AG09319 (cell line): ENCODE measurements at regions not wholly inside any gene's neighbourhood (a gene's known extent, or its start where the extent isn't known, plus 50 kb on each side); places are given as distances from the start of the nearest gene placed in this dataset.

ENCODE experiments used
- DNase-seq: peaks from one replicate; pipeline ENCODE4 v3.0.0-alpha.2; 2010; ENCODE audit warnings: low read depth; ENCODE audit errors: extremely low read depth
- TF ChIP-seq, protein P1 (sequence below): IDR thresholded peaks from 2 replicates; pipeline ENCODE4 v1.5.1; 2011; ENCODE audit warnings: low read depth, mild to moderate bottlenecking, inconsistent platforms, low read length, moderate library complexity

DNA sequence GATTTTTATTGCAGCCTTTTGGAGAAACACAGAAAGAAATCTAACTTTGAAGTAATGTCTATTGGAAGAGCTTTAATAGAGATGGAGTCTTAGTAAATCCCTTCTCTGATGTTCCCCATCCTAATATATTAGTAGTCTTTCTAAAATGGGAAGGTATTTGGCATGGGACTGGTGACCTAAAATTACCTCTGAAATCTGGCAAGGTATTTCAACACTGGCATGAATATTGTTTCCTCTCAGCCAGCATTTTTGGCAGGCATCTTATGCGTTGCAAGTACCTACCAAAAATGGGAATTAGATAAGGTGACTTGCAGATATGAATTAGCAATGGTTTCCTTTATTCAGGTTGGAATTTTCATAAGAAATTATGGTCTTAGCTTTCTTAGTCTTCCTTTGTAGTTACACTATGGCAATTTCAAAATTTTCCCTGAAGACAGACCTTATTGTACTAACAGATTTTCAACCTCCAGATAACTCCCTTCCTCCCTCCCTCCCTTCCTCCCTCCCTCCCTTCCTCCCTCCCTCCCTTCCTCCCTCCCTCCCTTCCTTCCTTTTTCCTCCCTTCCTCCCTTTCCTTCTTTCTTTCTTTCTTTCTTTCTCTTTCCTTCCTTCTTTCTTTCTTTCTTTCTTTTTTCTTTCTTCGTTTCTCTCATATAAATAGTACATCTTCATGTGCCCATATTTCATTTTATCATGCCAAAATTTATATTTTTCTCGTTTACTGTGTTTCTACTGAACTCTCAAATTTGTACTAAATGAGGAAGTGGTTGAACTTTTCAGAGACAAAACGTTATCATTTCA lies 168.2 kb upstream of the KCNMB2 start:
- DNase-seq: no peak

DNA sequence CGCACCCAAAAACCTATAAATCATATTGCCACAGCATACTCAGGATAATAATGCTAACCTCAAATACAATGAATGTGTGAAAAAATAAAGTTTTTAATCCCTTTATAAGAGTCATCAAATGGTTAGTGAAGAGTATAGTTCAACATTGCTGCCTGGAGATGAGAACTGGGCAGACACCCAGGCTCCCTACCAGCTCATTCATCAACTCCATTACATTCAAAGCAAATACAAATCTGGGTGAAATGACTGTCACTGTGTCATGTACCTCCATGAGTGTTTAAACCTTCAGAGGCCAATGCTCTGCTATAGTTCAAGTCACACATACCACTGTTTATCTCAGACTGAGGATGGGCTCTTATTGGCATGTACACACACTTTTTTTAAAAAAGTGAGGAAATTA lies 167.2 kb upstream of the KCNMB2 start:
- TF ChIP-seq, protein P1, sequence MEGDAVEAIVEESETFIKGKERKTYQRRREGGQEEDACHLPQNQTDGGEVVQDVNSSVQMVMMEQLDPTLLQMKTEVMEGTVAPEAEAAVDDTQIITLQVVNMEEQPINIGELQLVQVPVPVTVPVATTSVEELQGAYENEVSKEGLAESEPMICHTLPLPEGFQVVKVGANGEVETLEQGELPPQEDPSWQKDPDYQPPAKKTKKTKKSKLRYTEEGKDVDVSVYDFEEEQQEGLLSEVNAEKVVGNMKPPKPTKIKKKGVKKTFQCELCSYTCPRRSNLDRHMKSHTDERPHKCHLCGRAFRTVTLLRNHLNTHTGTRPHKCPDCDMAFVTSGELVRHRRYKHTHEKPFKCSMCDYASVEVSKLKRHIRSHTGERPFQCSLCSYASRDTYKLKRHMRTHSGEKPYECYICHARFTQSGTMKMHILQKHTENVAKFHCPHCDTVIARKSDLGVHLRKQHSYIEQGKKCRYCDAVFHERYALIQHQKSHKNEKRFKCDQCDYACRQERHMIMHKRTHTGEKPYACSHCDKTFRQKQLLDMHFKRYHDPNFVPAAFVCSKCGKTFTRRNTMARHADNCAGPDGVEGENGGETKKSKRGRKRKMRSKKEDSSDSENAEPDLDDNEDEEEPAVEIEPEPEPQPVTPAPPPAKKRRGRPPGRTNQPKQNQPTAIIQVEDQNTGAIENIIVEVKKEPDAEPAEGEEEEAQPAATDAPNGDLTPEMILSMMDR: no peak
- DNase-seq: no peak

More for the DNA sequence above, 168.2 kb upstream of the KCNMB2 start:
- TF ChIP-seq, protein P1: no peak

DNA sequence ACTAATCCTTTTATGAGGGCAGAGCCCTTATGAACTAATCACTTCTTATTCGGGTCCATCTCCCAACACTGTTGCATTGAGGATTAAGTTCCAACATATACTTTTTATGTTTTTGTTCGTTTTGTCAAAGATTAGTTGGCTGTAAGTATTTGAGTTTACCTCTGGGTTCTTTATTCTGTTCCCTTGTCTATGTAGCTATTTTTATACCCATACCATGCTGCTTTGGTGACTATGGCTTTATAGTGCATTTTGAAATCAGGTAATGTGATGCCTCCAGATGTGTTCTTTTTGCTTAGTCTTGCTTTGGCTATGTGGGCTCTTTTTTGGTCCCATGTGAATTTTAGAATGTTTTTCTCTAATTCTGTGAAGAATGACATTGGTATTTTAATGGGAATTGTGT lies 166.4 kb upstream of the KCNMB2 start:
- TF ChIP-seq, protein P1: no peak
- DNase-seq: no peak

DNA sequence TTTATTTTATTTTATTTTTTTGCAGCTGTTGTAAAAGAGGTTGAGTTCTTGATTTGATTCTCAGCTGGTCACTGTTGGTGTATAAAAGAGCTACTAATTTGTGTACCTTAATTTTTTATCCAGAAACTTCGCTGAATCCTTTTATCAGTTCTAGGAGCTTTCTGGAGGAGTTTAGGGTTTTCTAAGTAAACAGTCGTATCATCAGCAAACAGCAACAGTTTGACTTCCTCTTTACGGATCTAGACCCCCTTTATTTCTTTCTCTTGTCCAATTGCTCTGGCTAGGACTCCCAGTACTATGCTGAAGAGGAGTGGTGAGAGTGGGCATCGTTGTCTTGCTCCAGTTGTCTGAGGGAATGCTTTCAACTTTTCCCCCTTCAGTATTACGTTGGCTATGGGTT lies 165.8 kb upstream of the KCNMB2 start:
- TF ChIP-seq, protein P1: no peak
- no peak for DNase-seq

DNA sequence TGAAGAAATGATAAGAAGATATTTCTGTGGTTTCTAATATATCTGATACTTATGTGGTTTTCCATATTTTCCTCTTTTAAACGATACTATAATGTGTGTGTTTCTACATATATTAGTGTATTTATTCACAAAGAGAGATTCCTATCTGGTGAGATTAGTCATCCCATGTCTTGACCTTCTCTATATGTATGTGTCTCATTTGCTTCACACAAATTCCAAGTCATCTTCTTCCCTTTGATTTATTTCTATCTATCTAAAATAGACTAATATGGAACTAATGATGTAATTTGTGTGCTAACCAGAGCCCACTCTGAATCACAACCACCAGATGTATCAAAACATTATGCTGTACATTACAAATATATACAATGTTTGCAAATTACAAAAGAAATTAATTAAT lies 154.7 kb upstream of the KCNMB2 start:
- TF ChIP-seq, protein P1: no peak
- DNase-seq: no peak

DNA sequence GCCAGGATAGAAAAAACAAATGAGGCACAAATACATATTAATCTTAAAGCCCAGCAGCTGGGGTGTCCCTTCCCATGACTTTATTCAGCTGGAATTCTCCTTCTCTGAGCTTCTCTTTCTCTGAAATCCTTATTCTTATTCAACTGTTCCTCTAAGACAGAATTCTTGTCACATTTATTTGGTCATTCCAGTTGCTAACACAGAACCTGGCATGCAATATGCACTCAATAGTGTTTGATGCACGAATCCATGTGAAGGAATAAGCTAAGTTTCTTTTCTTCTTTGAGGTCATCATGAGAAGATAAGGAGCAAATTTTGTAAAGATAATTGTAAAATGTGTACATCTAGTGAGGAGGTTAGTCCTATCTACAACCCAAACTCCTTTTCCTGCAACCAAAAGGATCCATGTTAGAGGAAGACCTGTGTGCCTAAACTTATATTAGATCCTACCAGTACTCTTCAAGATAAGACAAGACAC lies 154.2 kb upstream of the KCNMB2 start:
- DNase-seq: no peak
- TF ChIP-seq, protein P1: no peak

DNA sequence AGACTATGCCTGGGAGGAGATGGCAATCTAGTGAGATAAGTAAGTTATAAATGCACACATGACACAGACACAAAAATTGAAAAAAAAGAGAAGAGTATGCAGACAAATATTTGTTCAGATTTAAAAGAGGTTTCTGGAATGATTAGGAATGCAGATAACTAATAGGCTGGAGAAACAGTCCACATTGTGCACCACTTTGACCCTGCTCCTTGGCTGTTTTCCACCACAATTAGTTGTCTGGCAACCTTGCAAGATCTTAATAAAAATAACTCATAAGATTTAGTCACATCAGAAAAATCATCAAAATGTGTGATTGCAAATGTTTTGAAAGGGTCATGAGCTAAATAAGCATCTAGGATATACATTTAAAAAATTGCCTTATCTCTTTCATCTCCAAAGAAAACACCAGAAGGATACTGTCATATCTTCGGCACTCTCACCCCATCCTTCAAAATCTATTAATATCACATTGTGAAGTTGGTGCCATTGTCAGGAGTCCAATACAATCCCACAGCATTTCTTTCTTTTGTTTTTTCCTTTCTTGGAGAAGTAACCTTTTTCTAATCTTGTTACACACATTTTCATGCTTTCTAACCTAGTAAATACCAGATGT lies 153.7 kb upstream of the KCNMB2 start:
- peak; percentile 96 for DNase-seq
- TF ChIP-seq, protein P1: no peak
